Endothelial cell of umbilical vein (primary cell): ENCODE measurements at regions not wholly inside any gene's neighbourhood (a gene's known extent, or its start where the extent isn't known, plus 50 kb on each side); places are given as distances from the start of the nearest gene placed in this dataset.

Source experiments
- EZH2 ChIP-seq: IDR thresholded peaks from 2 replicates; pipeline ENCODE4 v1.6.1; 2012; ENCODE audit warnings: borderline replicate concordance, low read depth, mild to moderate bottlenecking, moderate library complexity, low read length, inconsistent platforms; ENCODE audit not compliant: severe bottlenecking
- POLR2A ChIP-seq: IDR thresholded peaks from 2 replicates; pipeline ENCODE4 v1.6.1; 2012; ENCODE audit warnings: low read depth, mild to moderate bottlenecking, control low read depth, low read length
- POLR2AphosphoS5 ChIP-seq: IDR thresholded peaks from 2 replicates; pipeline ENCODE4 v1.6.1; 2012; ENCODE audit warnings: low read depth, mild to moderate bottlenecking, control low read depth, low read length, moderate library complexity; ENCODE audit not compliant: insufficient read depth
- TF ChIP-seq, protein P1 (sequence below), 2 donors: IDR thresholded peaks; 1 replicate in 1 of 2; 2 replicates in 1 of 2; pipeline ENCODE4 v1.5.1; 2011; ENCODE audit warnings: low read length in 2 of 2, mild to moderate bottlenecking in 2 of 2, moderate library complexity in 2 of 2, control low read depth in 1 of 2, inconsistent platforms in 1 of 2, low read depth in 1 of 2; ENCODE audit not compliant: insufficient read depth in 1 of 2; ENCODE audit errors: extremely low read depth in 1 of 2
- TF ChIP-seq, protein P2 (sequence below): IDR thresholded peaks from 2 replicates; pipeline ENCODE4 v1.6.1; 2011; ENCODE audit not compliant: insufficient read depth, insufficient read length

DNA sequence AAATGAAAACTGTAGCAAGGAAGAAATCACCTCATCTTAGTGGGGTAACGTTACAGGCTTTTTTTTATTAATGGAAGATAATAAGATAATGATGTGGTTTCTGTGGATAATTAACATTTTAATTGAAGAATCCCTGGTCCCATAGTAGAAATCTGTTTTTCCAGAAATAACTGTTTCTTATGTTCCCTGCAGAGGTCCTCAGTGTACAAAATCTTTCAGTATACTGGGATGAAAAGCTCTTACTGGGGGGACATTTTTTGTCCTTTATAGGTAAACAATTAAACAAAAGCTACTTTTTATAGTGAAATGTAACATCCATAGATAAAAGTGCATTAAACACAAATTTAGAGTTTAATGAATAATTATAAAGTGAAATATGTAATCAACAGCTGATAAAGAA is 312.2 kb downstream of the ATXN7L3B start:
- TF ChIP-seq, protein P1, sequence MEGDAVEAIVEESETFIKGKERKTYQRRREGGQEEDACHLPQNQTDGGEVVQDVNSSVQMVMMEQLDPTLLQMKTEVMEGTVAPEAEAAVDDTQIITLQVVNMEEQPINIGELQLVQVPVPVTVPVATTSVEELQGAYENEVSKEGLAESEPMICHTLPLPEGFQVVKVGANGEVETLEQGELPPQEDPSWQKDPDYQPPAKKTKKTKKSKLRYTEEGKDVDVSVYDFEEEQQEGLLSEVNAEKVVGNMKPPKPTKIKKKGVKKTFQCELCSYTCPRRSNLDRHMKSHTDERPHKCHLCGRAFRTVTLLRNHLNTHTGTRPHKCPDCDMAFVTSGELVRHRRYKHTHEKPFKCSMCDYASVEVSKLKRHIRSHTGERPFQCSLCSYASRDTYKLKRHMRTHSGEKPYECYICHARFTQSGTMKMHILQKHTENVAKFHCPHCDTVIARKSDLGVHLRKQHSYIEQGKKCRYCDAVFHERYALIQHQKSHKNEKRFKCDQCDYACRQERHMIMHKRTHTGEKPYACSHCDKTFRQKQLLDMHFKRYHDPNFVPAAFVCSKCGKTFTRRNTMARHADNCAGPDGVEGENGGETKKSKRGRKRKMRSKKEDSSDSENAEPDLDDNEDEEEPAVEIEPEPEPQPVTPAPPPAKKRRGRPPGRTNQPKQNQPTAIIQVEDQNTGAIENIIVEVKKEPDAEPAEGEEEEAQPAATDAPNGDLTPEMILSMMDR (IDR thresholded peaks at IDR 0.05; ENCODE audit: extremely low read depth in 1 of 2, insufficient read depth in 1 of 2, low read depth in 1 of 2, low read length in 2 of 2): no peak
- no peak for TF ChIP-seq EZH2
- TF ChIP-seq POLR2A: no peak
- TF ChIP-seq, protein P2, sequence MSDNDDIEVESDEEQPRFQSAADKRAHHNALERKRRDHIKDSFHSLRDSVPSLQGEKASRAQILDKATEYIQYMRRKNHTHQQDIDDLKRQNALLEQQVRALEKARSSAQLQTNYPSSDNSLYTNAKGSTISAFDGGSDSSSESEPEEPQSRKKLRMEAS: no peak
- TF ChIP-seq POLR2AphosphoS5: no peak
